Ovary (tissue), 3 donors: ENCODE measurements at regions not wholly inside any gene's neighbourhood (a gene's known extent, or its start where the extent isn't known, plus 50 kb on each side); places are given as distances from the start of the nearest gene placed in this dataset.

Experiments
- CTCF ChIP-seq, 3 donors: fragments of 450-650 bp in 2 of 3; fragments of 200-600 bp in 1 of 3; IDR thresholded peaks; one replicate each; pipeline versions ENCODE4 v1.5.1 to v1.8.0; 2016 to 2022; ENCODE audit warnings: antibody characterized with exemption in 3 of 3, mild to moderate bottlenecking in 1 of 3
- EP300 ChIP-seq: sonication (generic); formaldehyde crosslinking; IDR thresholded peaks from one replicate; pipeline ENCODE4 v1.6.1; 2017; ENCODE audit warnings: antibody characterized with exemption
- POLR2A ChIP-seq: fragments of 450-650 bp; IDR thresholded peaks from one replicate; pipeline ENCODE4 v1.6.1; 2017; ENCODE audit warnings: antibody characterized with exemption, mild to moderate bottlenecking, moderate library complexity
- donor health status: DM: no; HTN: no; CAD: no.

- TF ChIP-seq CTCF (IDR thresholded peaks at IDR 0.05) (no peak), POLR2A (no peak), EP300 (no peak)
Observed at GRCh38 chr5:130805036-130805435, 360.0 kb downstream of the HINT1 start.
